K562 (cell line): ENCODE measurements at regions not wholly inside any gene's neighbourhood (a gene's known extent, or its start where the extent isn't known, plus 50 kb on each side); places are given as distances from the start of the nearest gene placed in this dataset.

Experiments
- CHCHD3 ChIP-seq: fragments of 250-450 bp; sonication (Bioruptor Pico); IDR thresholded peaks from 2 replicates; pipeline ENCODE4 v2.1.2; 2022; ENCODE audit warnings: mild to moderate bottlenecking
- CHD7 ChIP-seq: fragments of 200-600 bp; sonication (generic); IDR thresholded peaks from one replicate; pipeline ENCODE4 v1.6.1; 2012; ENCODE audit warnings: mild to moderate bottlenecking, low read depth, low read length, inconsistent platforms

GRCh38 chr3:33958661-33959060, 160.2 kb downstream of the PDCD6IP start (continued):
- TF ChIP-seq CHD7 (no peak), CHCHD3 (CRISPR knock-in tag) (no peak)
